ENCODE measurements at regions not wholly inside any gene's neighbourhood (a gene's known extent, or its start where the extent isn't known, plus 50 kb on each side); places are given as distances from the start of the nearest gene placed in this dataset.

DNA sequence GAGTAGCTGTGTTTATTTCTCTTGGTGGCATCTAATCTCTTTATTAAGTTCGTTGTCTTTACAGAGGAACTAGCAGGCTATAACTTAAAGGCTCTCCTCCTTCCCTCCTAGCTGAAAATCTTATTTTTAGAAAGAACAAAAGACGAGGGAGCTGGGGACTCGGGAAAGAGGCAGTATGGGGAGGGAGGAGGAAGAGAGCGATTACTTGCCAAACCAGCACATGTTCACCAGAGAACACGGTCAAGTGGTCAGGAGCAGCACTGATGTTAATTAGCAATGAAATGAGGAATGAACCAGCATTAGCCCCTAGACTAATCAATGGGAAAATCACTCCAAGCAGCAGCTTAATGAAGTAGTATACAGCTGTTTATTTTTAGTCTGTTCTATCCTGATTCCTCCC is 171.3 kb upstream of the ESRRG start:
- Histone ChIP-seq H2AFZ (ENCODE audit: low read depth, low read length) (no peak overlapping the region), H3K4me3 (ENCODE audit: low read length) (no peak overlapping the region), H3K79me2 (ENCODE audit: low read length) (no peaks in the 10 kb centered on the region), H3K27ac (ENCODE audit: low read length) (no peak overlapping the region), H3K36me3 (replicated peaks; ENCODE audit: low read depth, low read length) (no peaks in the 10 kb centered on the region), H3K4me1 (ENCODE audit: low read length) (no peaks in the 10 kb centered on the region), H3K27me3 (ENCODE audit: low read depth, low read length) (no peaks in the 10 kb centered on the region), H3K9me3 (ENCODE audit: insufficient read depth, low read length) (no peaks in the 10 kb centered on the region), H3K9ac (ENCODE audit: low read length) (no peak overlapping the region), H3K4me2 (ENCODE audit: low read length) (no peak overlapping the region), H4K20me1 (ENCODE audit: insufficient read depth, low read length) (no peaks in the 10 kb centered on the region)
- TF ChIP-seq, protein P1, sequence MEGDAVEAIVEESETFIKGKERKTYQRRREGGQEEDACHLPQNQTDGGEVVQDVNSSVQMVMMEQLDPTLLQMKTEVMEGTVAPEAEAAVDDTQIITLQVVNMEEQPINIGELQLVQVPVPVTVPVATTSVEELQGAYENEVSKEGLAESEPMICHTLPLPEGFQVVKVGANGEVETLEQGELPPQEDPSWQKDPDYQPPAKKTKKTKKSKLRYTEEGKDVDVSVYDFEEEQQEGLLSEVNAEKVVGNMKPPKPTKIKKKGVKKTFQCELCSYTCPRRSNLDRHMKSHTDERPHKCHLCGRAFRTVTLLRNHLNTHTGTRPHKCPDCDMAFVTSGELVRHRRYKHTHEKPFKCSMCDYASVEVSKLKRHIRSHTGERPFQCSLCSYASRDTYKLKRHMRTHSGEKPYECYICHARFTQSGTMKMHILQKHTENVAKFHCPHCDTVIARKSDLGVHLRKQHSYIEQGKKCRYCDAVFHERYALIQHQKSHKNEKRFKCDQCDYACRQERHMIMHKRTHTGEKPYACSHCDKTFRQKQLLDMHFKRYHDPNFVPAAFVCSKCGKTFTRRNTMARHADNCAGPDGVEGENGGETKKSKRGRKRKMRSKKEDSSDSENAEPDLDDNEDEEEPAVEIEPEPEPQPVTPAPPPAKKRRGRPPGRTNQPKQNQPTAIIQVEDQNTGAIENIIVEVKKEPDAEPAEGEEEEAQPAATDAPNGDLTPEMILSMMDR (IDR thresholded peaks at IDR 0.05; ENCODE audit: low read depth, low read length), result no peak
- TF ChIP-seq EZH2phosphoT487 (IDR thresholded peaks at IDR 0.05; ENCODE audit: low read depth), result no peak

DNA sequence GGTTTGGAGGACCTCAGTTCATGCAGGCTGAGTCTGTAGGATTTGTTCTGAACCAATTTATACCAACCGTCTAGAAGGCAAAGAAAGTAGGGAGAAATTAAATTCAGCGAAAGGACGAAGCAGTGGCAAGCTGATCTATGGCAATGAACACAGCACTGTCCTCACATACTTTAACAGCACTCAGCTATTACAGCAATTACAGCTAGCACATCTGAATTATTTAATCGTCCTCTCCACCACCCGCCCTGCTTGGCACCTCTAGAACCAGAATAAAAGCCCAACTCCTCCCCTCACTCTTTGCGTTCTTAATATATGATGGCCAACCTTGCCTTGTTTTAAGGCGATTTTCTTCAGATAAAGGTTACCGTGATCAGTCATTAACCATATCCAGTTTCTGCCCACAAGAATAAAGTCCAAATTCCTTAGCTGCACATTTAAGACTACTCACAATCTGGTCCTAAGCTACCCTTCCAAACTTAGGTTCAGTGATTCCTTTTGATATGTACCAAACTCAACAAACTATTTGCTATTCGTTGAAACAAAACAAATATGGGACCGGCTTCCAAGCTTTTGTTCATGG is 169.4 kb upstream of the ESRRG start:
- H2AFZ ChIP-seq (ENCODE audit: low read depth, low read length), result no peak overlapping the region
- no peaks in the 10 kb centered on the region for H3K79me2 ChIP-seq (ENCODE audit: low read length)
- H4K20me1 ChIP-seq (ENCODE audit: insufficient read depth, low read length), result no peaks in the 10 kb centered on the region
- H3K27me3 ChIP-seq (ENCODE audit: low read depth, low read length), result no peaks in the 10 kb centered on the region
- H3K9ac ChIP-seq (ENCODE audit: low read length), result no peak overlapping the region
- no peaks in the 10 kb centered on the region for H3K4me1 ChIP-seq (ENCODE audit: low read length)
- TF ChIP-seq, protein P1 (IDR thresholded peaks at IDR 0.05; ENCODE audit: low read depth, low read length), result no peak
- no peak for TF ChIP-seq EZH2phosphoT487 (IDR thresholded peaks at IDR 0.05; ENCODE audit: low read depth)
- no peak overlapping the region for H3K4me3 ChIP-seq (ENCODE audit: low read length)
- no peaks in the 10 kb centered on the region for H3K9me3 ChIP-seq (ENCODE audit: insufficient read depth, low read length)
- no peak overlapping the region for H3K27ac ChIP-seq (ENCODE audit: low read length)
- H3K36me3 ChIP-seq (replicated peaks; ENCODE audit: low read depth, low read length), result no peaks in the 10 kb centered on the region
- no peak overlapping the region for H3K4me2 ChIP-seq (ENCODE audit: low read length)

DNA sequence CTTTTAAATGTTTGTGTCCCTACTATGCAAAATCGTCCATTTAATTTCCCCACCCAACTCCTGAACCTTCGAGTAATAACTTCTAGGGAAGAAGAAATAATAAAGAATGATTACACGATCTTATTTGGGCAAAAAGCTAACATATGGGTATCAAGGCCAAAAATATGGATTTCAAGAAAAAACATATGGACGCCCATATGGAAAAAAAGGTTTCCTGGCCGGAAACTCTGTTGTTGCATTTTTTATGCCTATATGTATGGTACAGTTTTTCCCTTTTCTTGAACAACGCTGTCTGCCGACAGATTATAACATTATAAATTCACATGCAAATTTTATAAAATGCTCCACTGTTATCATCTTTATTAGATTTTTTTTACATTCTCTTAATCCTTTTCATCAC is 167.6 kb upstream of the ESRRG start:
- no peak for TF ChIP-seq EZH2phosphoT487 (IDR thresholded peaks at IDR 0.05; ENCODE audit: low read depth)
- TF ChIP-seq, protein P1 (IDR thresholded peaks at IDR 0.05; ENCODE audit: low read depth, low read length), result no peak
- Histone ChIP-seq H3K4me3 (ENCODE audit: low read length) (no peak overlapping the region), H3K9ac (ENCODE audit: low read length) (no peak overlapping the region), H3K27me3 (ENCODE audit: low read depth, low read length) (no peaks in the 10 kb centered on the region), H3K36me3 (replicated peaks; ENCODE audit: low read depth, low read length) (no peaks in the 10 kb centered on the region), H3K4me1 (ENCODE audit: low read length) (no peaks in the 10 kb centered on the region), H3K79me2 (ENCODE audit: low read length) (no peaks in the 10 kb centered on the region), H3K4me2 (ENCODE audit: low read length) (no peak overlapping the region), H3K9me3 (ENCODE audit: insufficient read depth, low read length) (no peaks in the 10 kb centered on the region), H2AFZ (ENCODE audit: low read depth, low read length) (no peak overlapping the region), H4K20me1 (ENCODE audit: insufficient read depth, low read length) (no peaks in the 10 kb centered on the region), H3K27ac (ENCODE audit: low read length) (no peak overlapping the region)

- TF ChIP-seq, protein P1 (IDR thresholded peaks at IDR 0.05; ENCODE audit: low read depth, low read length), result no peak
- TF ChIP-seq EZH2phosphoT487 (IDR thresholded peaks at IDR 0.05; ENCODE audit: low read depth), result no peak
- H3K9ac ChIP-seq (ENCODE audit: low read length), result no peak overlapping the region
- H4K20me1 ChIP-seq (ENCODE audit: insufficient read depth, low read length), result no peaks in the 10 kb centered on the region
- no peak overlapping the region for H2AFZ ChIP-seq (ENCODE audit: low read depth, low read length)
- H3K4me2 ChIP-seq (ENCODE audit: low read length), result no peak overlapping the region
- no peaks in the 10 kb centered on the region for H3K36me3 ChIP-seq (replicated peaks; ENCODE audit: low read depth, low read length)
- H3K4me1 ChIP-seq (ENCODE audit: low read length), result no peaks in the 10 kb centered on the region
- no peaks in the 10 kb centered on the region for H3K79me2 ChIP-seq (ENCODE audit: low read length)
- no peak overlapping the region for H3K27ac ChIP-seq (ENCODE audit: low read length)
- no peaks in the 10 kb centered on the region for H3K27me3 ChIP-seq (ENCODE audit: low read depth, low read length)
- no peak overlapping the region for H3K4me3 ChIP-seq (ENCODE audit: low read length)
- no peaks in the 10 kb centered on the region for H3K9me3 ChIP-seq (ENCODE audit: insufficient read depth, low read length)
These were observed 165.5 kb upstream of the ESRRG start for GRCh38 chr1:216888731-216889130.

Measured in OCI-LY3 (cell line).